ENCODE measurements at regions not wholly inside any gene's neighbourhood (a gene's known extent, or its start where the extent isn't known, plus 50 kb on each side); places are given as distances from the start of the nearest gene placed in this dataset.

GRCh38 chr16:5979905-5980550, 882.4 kb upstream of the EEF2KMT start:
- H3K4me3 Mint-ChIP-seq, result no peak overlapping the region
- DNase-seq (ENCODE audit: low spot score), result no peak
- H3K9me3 Mint-ChIP-seq, result peaks cover 16% of the 10 kb centered on the region
- H3K27ac Mint-ChIP-seq, result no peak overlapping the region
- H3K36me3 Mint-ChIP-seq (ENCODE audit: low read depth), result no peaks in the 10 kb centered on the region
- no peaks in the 10 kb centered on the region for H3K27me3 Mint-ChIP-seq (ENCODE audit: low read depth)
- H3K4me1 Mint-ChIP-seq (ENCODE audit: low read depth), result no peaks in the 10 kb centered on the region

- H3K9me3 Mint-ChIP-seq, result peaks cover 21% of the 10 kb centered on the region
- no peaks in the 10 kb centered on the region for H3K27me3 Mint-ChIP-seq (ENCODE audit: low read depth)
- no peak overlapping the region for H3K4me3 Mint-ChIP-seq
- no peak for DNase-seq (ENCODE audit: low spot score)
- H3K4me1 Mint-ChIP-seq (ENCODE audit: low read depth), result no peaks in the 10 kb centered on the region
- no peak overlapping the region for H3K27ac Mint-ChIP-seq
- no peaks in the 10 kb centered on the region for H3K36me3 Mint-ChIP-seq (ENCODE audit: low read depth)
Observed at GRCh38 chr16:5977329-5977728, 879.7 kb upstream of the EEF2KMT start.

GRCh38 chr16:5972747-5973146, 875.2 kb upstream of the EEF2KMT start:
- Mint-ChIP-seq H3K27me3 (ENCODE audit: low read depth) (no peaks in the 10 kb centered on the region), H3K36me3 (ENCODE audit: low read depth) (no peaks in the 10 kb centered on the region), H3K4me3 (no peak overlapping the region), H3K9me3 (peaks cover 44% of the 10 kb centered on the region), H3K4me1 (ENCODE audit: low read depth) (no peaks in the 10 kb centered on the region), H3K27ac (no peak overlapping the region)
- no peak for DNase-seq (ENCODE audit: low spot score)

GRCh38 chr16:5971924-5972323, 874.3 kb upstream of the EEF2KMT start:
- no peak overlapping the region for H3K27ac Mint-ChIP-seq
- H3K36me3 Mint-ChIP-seq (ENCODE audit: low read depth), result no peaks in the 10 kb centered on the region

GRCh38 chr16:5971106-5971505, 873.5 kb upstream of the EEF2KMT start:
- Mint-ChIP-seq H3K36me3 (ENCODE audit: low read depth) (no peaks in the 10 kb centered on the region), H3K4me1 (ENCODE audit: low read depth) (no peaks in the 10 kb centered on the region), H3K27me3 (ENCODE audit: low read depth) (no peaks in the 10 kb centered on the region), H3K9me3 (peaks cover 44% of the 10 kb centered on the region), H3K27ac (no peak overlapping the region), H3K4me3 (no peak overlapping the region)
- no peak for DNase-seq (ENCODE audit: low spot score)

More at GRCh38 chr16:5971924-5972323, 874.3 kb upstream of the EEF2KMT start:
- H3K4me1 Mint-ChIP-seq (ENCODE audit: low read depth), result no peaks in the 10 kb centered on the region
- H3K4me3 Mint-ChIP-seq, result no peak overlapping the region
- DNase-seq (ENCODE audit: low spot score), result no peak
- H3K9me3 Mint-ChIP-seq, result peaks cover 44% of the 10 kb centered on the region
- H3K27me3 Mint-ChIP-seq (ENCODE audit: low read depth), result no peaks in the 10 kb centered on the region

GRCh38 chr16:5966004-5966403, 868.4 kb upstream of the EEF2KMT start:
- DNase-seq (ENCODE audit: low spot score), result no peak
- H3K4me3 Mint-ChIP-seq, result no peak overlapping the region
- no peaks in the 10 kb centered on the region for H3K4me1 Mint-ChIP-seq (ENCODE audit: low read depth)
- H3K36me3 Mint-ChIP-seq (ENCODE audit: low read depth), result no peaks in the 10 kb centered on the region
- H3K27ac Mint-ChIP-seq, result no peak overlapping the region
- H3K9me3 Mint-ChIP-seq, result peaks cover 39% of the 10 kb centered on the region
- no peaks in the 10 kb centered on the region for H3K27me3 Mint-ChIP-seq (ENCODE audit: low read depth)

- peaks cover 35% of the 10 kb centered on the region for H3K9me3 Mint-ChIP-seq
- H3K27me3 Mint-ChIP-seq (ENCODE audit: low read depth), result no peaks in the 10 kb centered on the region
- H3K4me1 Mint-ChIP-seq (ENCODE audit: low read depth), result no peaks in the 10 kb centered on the region
- H3K27ac Mint-ChIP-seq, result no peak overlapping the region
- no peaks in the 10 kb centered on the region for H3K36me3 Mint-ChIP-seq (ENCODE audit: low read depth)
- DNase-seq (ENCODE audit: low spot score), result no peak
- H3K4me3 Mint-ChIP-seq, result no peak overlapping the region
Observed at GRCh38 chr16:5965321-5965720, 867.7 kb upstream of the EEF2KMT start.

GRCh38 chr16:5951486-5951885, 853.9 kb upstream of the EEF2KMT start:
- H3K4me1 Mint-ChIP-seq (ENCODE audit: low read depth), result no peaks in the 10 kb centered on the region
- no peak for DNase-seq (ENCODE audit: low spot score)
- H3K27ac Mint-ChIP-seq, result no peak overlapping the region
- no peaks in the 10 kb centered on the region for H3K36me3 Mint-ChIP-seq (ENCODE audit: low read depth)
- peaks cover 48% of the 10 kb centered on the region for H3K9me3 Mint-ChIP-seq
- no peaks in the 10 kb centered on the region for H3K27me3 Mint-ChIP-seq (ENCODE audit: low read depth)
- H3K4me3 Mint-ChIP-seq, result no peak overlapping the region

GRCh38 chr16:5944971-5945370, 847.4 kb upstream of the EEF2KMT start:
- Mint-ChIP-seq H3K36me3 (ENCODE audit: low read depth) (no peaks in the 10 kb centered on the region), H3K4me1 (ENCODE audit: low read depth) (no peaks in the 10 kb centered on the region), H3K4me3 (no peak overlapping the region), H3K27me3 (ENCODE audit: low read depth) (no peaks in the 10 kb centered on the region), H3K9me3 (peaks cover 77% of the 10 kb centered on the region), H3K27ac (no peak overlapping the region)
- no peak for DNase-seq (ENCODE audit: low spot score)

GRCh38 chr16:5938607-5939006, 841.0 kb upstream of the EEF2KMT start:
- Mint-ChIP-seq H3K4me3 (no peak overlapping the region), H3K36me3 (ENCODE audit: low read depth) (no peaks in the 10 kb centered on the region), H3K4me1 (ENCODE audit: low read depth) (no peaks in the 10 kb centered on the region), H3K9me3 (peaks cover 66% of the 10 kb centered on the region), H3K27ac (no peak overlapping the region), H3K27me3 (ENCODE audit: low read depth) (no peaks in the 10 kb centered on the region)
- DNase-seq (ENCODE audit: low spot score), result no peak

- H3K4me3 Mint-ChIP-seq, result no peak overlapping the region
- no peaks in the 10 kb centered on the region for H3K36me3 Mint-ChIP-seq (ENCODE audit: low read depth)
- no peaks in the 10 kb centered on the region for H3K4me1 Mint-ChIP-seq (ENCODE audit: low read depth)
- no peaks in the 10 kb centered on the region for H3K27me3 Mint-ChIP-seq (ENCODE audit: low read depth)
- peaks cover 43% of the 10 kb centered on the region for H3K9me3 Mint-ChIP-seq
- no peak for DNase-seq (ENCODE audit: low spot score)
- no peak overlapping the region for H3K27ac Mint-ChIP-seq
Observed at GRCh38 chr16:5932906-5933305, 835.3 kb upstream of the EEF2KMT start.

- Mint-ChIP-seq H3K9me3 (peaks cover 49% of the 10 kb centered on the region), H3K4me3 (no peak overlapping the region), H3K27ac (no peak overlapping the region), H3K4me1 (ENCODE audit: low read depth) (no peaks in the 10 kb centered on the region), H3K36me3 (ENCODE audit: low read depth) (no peaks in the 10 kb centered on the region), H3K27me3 (ENCODE audit: low read depth) (no peaks in the 10 kb centered on the region)
- DNase-seq (ENCODE audit: low spot score), result no peak
Observed at GRCh38 chr16:5928476-5929065, 831.0 kb upstream of the EEF2KMT start.

- Mint-ChIP-seq H3K36me3 (ENCODE audit: low read depth) (no peaks in the 10 kb centered on the region), H3K27ac (no peak overlapping the region), H3K27me3 (ENCODE audit: low read depth) (no peaks in the 10 kb centered on the region), H3K4me1 (ENCODE audit: low read depth) (no peaks in the 10 kb centered on the region), H3K9me3 (peaks cover 50% of the 10 kb centered on the region), H3K4me3 (no peak overlapping the region)
- no peak for DNase-seq (ENCODE audit: low spot score)
Observed at GRCh38 chr16:5925850-5926249, 828.3 kb upstream of the EEF2KMT start.

GRCh38 chr16:5922686-5923085, 825.1 kb upstream of the EEF2KMT start:
- H3K9me3 Mint-ChIP-seq, result peaks cover 56% of the 10 kb centered on the region
- no peaks in the 10 kb centered on the region for H3K27me3 Mint-ChIP-seq (ENCODE audit: low read depth)
- no peak overlapping the region for H3K4me3 Mint-ChIP-seq
- H3K4me1 Mint-ChIP-seq (ENCODE audit: low read depth), result no peaks in the 10 kb centered on the region
- H3K36me3 Mint-ChIP-seq (ENCODE audit: low read depth), result no peaks in the 10 kb centered on the region
- H3K27ac Mint-ChIP-seq, result no peak overlapping the region
- no peak for DNase-seq (ENCODE audit: low spot score)

All from T-helper 2 cell treated with Interferon-gamma antibody and Interleukin-4, amounts not matched to agents 5 μg/mL and 100 μg/mL, for 36 hours (primary cell).